AG10803 (cell line): ENCODE measurements at regions not wholly inside any gene's neighbourhood (a gene's known extent, or its start where the extent isn't known, plus 50 kb on each side); places are given as distances from the start of the nearest gene placed in this dataset.

Source experiments
- DNase-seq: peaks from one replicate; pipeline ENCODE4 v3.0.0; 2010; ENCODE audit warnings: low read depth
- H3K4me3 ChIP-seq: 2 replicates; pipeline ENCODE4 v1.5.1; 2011; ENCODE audit warnings: mild to moderate bottlenecking, low read length, control low read depth
- TF ChIP-seq, protein P1 (sequence below): conservative IDR thresholded peaks from 2 replicates; pipeline ENCODE4 v1.5.1; 2011; ENCODE audit warnings: mild to moderate bottlenecking, low read length, control low read depth, inconsistent platforms

DNA sequence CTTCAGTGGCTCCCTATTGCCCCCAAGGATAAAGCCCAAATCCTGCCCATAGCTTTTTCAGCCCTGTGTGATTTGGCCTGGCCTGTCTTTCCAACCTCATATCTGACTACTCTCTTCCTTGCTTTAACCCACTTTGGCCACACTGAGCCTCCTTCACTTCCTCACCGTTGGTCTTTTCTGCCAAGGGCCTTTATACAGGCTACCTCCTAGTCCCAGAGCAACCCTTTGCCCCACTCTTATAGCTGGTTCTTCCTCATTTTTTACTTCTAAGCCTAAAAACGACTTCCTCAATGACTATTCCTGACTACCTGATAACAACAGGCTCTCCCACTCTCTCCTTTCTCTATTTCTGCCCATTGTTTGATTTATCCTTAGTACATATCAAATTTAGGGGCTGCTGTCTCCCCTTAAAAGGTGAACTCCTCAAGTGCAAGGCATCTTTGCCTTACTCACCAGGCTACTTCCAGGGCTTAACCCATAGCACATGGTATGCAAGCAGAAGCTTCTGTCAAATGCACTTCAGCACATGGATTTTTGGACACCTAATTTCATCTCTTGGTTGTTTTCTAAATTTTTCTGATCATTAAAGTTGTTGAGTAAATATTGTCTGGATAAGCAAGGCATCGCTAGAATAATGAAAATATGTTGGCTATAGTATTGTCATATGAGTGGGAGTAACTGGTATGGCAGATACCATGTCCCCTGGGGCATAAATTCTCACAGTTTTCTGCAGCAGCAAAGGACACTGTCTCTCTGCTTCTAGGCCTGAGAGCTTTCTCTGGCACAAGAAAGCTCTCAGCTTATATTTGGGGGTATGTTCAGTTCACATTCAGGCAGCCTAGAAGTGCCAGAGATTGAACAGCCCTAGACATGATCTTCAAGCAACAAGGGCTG, 201.5 kb upstream of the GPR26 start:
- TF ChIP-seq, protein P1, sequence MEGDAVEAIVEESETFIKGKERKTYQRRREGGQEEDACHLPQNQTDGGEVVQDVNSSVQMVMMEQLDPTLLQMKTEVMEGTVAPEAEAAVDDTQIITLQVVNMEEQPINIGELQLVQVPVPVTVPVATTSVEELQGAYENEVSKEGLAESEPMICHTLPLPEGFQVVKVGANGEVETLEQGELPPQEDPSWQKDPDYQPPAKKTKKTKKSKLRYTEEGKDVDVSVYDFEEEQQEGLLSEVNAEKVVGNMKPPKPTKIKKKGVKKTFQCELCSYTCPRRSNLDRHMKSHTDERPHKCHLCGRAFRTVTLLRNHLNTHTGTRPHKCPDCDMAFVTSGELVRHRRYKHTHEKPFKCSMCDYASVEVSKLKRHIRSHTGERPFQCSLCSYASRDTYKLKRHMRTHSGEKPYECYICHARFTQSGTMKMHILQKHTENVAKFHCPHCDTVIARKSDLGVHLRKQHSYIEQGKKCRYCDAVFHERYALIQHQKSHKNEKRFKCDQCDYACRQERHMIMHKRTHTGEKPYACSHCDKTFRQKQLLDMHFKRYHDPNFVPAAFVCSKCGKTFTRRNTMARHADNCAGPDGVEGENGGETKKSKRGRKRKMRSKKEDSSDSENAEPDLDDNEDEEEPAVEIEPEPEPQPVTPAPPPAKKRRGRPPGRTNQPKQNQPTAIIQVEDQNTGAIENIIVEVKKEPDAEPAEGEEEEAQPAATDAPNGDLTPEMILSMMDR, result no peak
- no peak for DNase-seq
- H3K4me3 ChIP-seq, result no peak overlapping the region

DNA sequence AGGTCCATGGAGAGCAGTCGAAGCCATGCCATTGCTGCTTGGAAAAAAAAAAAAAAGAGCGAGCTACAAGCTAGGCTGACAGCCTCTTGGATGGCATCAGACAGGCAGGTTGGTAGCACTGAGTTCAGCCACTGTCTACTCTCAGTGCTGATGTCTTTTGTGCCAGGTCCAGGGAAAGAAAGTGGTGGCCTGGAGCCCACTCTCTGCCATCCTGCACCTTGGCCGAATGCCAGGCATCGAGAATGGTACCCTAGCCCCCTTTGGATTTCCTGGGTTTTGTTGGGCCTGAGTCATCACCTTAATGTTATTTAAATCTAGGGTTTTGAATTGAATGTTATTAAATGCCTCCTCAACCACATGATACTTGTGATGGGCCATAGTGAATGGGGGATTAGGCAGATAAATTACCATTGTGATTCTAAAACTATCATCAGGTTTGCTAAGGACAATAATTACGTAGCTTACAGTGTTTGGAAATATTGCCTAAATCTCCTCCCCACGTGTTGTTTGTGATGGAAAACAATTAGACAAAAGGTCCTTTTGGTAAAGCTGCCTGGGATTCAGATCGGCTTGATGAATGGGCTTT, 195.7 kb upstream of the GPR26 start:
- H3K4me3 ChIP-seq, result no peak overlapping the region
- no peak for DNase-seq
- TF ChIP-seq, protein P1, result no peak

DNA sequence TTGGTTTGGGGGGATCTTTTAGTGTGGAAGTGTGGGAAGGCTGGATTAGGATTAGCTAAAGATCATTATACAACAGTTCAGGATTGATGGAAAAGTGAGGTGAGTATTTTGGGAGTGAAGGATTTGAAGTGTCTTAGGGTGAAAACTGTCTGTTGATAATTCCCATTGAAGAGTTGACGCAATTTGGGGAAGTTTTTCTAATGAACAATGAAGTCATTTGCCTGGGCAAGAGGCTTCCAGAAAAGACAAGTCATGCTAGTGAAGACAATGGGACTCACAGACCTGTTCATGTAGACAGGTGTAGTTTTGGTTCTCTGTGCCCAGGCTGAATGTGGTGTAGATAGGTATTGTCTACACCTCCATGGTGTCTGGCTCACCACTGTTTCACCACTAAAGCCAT, 194.3 kb upstream of the GPR26 start:
- DNase-seq, result no peak
- TF ChIP-seq, protein P1, result no peak
- no peak overlapping the region for H3K4me3 ChIP-seq

DNA sequence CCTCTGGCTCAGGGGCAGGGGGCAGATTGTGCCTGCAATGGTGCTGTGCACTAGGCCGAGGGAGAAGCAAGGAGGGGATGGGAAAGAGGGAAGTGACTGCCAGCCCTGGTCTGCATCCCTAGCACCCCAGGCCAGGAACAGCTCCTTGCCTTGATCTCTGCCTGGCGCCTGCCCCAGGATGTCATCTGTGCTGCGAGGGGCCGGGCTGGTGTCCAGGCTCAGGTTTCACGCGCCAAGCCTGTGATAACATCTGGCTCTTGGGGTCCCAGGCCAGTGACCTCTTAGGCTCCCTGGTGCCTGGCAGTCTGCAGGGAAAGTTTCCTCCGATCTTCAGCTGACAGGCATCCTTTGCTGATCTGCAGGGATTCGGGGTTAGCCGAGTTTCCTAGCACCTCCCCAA, 193.5 kb upstream of the GPR26 start:
- TF ChIP-seq, protein P1, result no peak
- no peak for DNase-seq

DNA sequence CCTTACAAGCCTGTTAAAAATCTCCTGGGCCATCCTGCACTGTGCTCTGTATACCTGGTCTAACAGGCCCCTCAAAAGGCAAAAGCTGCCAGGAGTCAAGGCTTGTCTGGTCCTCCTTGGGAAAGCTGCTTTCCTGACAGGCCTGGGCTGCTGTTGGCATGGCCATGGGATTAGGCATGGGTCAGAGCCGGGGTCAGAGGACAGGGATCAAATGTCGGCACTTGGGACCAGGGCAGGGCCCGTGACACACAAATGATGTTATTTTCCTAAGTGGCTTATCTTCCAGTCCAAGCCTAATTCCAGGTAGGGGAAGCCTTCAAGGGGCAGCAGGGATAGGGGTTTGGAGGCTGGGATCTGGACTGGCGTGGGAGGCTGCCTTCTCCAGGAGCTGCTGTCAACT, 191.5 kb upstream of the GPR26 start:
- H3K4me3 ChIP-seq, result no peak overlapping the region
- no peak for DNase-seq
- TF ChIP-seq, protein P1, result no peak

More for the DNA sequence above, 193.5 kb upstream of the GPR26 start:
- H3K4me3 ChIP-seq, result no peak overlapping the region

DNA sequence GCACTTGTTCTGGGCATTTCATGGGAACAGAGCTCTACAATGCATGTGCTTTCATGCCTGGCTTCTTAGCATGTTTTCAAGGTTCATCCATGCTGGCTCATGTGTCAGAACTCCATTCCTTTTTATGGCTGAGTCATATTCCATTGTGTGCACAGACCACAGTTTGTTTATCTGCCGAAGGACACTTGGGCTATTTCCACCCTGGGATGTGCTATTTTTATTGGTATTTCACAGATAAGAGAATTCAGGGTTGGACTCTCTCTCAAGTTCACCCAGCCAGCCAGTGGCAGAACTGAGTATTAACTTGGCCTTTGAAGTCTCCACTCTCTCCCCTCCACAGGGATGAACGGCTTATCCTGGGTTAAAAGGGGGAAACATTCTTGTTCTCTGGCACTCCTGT, 190.7 kb upstream of the GPR26 start:
- no peak for DNase-seq
- H3K4me3 ChIP-seq, result no peak overlapping the region
- TF ChIP-seq, protein P1, result no peak

DNA sequence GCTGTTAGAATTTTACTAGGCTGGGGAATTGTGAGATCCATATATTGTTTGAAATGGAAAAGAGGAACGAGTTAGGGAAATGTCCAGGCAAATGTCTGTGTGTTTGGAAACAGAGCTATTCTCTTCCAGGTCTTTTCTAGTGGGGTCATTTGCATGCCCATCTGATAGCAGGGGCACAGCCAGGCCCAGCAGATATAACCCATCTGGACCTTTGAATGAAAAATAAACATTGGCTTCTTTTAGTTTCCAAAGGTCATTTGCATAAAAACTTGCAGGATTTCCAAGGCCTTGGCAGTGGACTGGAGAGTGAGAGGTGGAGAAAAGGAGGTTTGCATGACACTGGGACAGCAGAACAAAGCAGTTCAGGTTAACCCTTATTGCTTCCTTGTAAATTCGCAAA, 188.0 kb upstream of the GPR26 start:
- no peak overlapping the region for H3K4me3 ChIP-seq
- DNase-seq, result no peak
- TF ChIP-seq, protein P1, result no peak
